NCI-H1417 (cell line): ENCODE measurements at regions not wholly inside any gene's neighbourhood (a gene's known extent, or its start where the extent isn't known, plus 50 kb on each side); places are given as distances from the start of the nearest gene placed in this dataset.
A peak's percentile ranks its signal among the peaks of the same experiment; 100 is the strongest.

Source experiments
- DNase-seq, 3 experiments: peaks; one replicate each; lab custom pipeline; 2025; lab: John Stamatoyannopoulos, UW

DNA sequence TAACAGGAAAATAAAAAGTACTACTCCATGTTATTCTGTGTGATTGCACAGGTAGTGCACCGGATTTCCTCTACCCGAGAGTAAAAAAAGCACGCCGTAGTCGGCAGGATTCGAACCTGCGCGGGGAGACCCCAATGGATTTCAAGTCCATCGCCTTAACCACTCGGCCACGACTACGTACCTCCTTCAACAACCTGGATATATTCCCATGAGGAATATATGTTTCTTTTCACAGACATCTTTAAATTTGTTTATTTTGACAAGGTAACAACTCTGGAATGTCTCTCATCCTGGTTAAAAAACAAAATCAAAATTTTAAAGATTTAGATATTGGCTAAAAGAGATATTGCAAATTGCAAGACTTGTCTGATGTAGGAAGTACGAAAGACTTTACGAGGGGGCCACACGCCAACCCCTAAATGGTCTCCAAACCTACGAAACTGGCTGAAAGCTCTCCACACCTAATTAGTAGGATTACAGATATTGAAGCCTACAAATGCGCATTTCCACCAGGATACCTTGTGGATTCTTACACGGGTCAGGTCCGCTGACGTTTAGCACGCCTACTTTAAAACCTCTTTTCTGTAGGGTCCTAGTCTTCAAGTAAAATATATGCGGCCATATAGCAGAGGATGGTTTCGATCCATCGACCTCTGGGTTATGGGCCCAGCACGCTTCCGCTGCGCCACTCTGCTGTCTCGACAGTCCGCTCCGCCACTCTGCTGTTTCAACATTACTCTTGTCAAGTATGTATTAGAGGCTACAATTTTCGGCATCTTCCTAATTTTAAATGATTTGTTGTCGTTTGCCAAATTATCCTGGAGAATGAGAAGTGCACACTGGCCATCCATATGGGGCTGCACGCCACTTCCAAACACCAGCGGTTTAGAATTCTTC, 52.2 kb upstream of the BTN3A2 start:
- DNase-seq = peak; percentile 76 to 93 (median 88)
